ENCODE measurements at regions not wholly inside any gene's neighbourhood (a gene's known extent, or its start where the extent isn't known, plus 50 kb on each side); places are given as distances from the start of the nearest gene placed in this dataset.

DNA sequence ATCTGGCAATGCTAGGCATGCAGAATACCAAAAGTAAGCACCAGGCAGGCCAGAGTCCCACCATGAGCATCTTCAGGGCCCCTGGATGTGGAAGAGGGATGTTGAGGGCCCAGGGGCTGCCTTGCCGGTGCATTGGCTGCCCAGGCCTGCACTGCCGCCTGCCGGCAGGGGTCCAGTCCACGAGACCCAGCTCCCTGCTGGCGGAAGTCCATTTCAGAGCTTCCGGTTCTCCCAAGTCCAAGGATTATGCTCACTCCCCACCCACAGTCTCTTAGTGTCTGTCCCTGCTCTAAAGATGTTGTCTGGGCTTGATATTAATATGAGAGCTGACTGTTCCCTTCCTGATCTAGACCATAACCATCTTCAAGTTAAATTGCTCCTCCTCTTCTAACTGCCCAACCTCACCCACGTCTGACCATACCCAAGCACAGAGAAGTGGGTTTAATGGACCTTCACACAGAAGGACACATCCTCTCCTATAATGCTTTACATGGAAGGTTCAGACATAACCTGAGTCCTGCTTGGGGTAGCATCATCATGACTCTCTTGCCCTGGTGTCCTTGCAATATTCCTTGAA lies 117.4 kb downstream of the DAD1 start:
- peak; percentile 69 to 81 for DNase-seq
- Histone ChIP-seq H3K27ac (no peak overlapping the region), H3K4me3 (no peak overlapping the region), H3K9me3 (no peaks in the 10 kb centered on the region), H3K4me1 (peaks cover 5 to 32% (median 17%) of the 10 kb centered on the region in 4 donors), H3K27me3 (no peaks in the 10 kb centered on the region), H3K36me3 (no peaks in the 10 kb centered on the region)
- TF ChIP-seq CTCF (IDR thresholded peaks at IDR 0.05) (peak in 4 of 7 experiments; percentile 42 to 61 (median 50)), EP300 (IDR thresholded peaks at IDR 0.05) (no peak), POLR2AphosphoS5 (IDR thresholded peaks at IDR 0.05) (no peak)
- intact Hi-C loops (cut with DNase I; ENCODE audit: low total_unique reads), result loop anchor here (5.0 kb wide), 1 partner anchor 79 kb away; no protein-coding TSS in a partner anchor
- 25 to 41% (median 31%) methylated on average over 7 of the region's 7 CpGs for WGBS, 5 donors

DNA sequence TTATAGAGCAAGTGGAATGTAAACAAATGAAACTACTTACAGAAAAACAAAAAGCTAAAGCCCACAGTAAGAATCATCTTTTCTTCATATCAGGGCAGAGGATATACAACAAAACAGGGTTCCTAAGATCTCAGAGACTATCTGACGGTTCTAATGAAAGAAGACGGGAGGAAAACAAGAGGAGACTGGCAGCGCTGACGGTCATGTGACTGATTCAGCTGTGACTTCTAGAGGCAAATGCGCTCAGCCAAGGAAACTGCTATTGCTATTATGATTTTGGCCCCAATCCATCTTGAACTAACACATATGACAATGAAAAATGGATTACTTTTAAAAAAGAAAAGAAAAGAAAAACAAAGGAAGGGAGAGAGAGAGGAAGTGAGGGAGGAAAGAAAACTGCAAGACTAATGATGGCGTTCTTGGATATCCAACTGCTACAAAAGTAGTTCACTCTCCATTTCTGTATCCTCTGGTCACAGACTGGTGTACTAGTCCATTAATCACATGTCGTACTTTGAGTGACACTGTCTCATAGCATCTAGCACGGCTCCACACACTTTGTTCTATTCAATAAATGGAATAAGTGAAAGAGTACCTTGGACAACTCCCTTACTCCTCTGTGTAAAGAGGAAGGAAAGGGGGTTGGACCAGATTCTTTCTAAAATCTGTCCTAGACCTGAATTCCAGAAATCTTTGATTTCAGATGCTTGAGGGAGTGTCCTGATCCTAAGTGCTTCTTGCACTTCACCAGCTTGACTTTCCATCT lies 119.3 kb downstream of the DAD1 start:
- H3K36me3 ChIP-seq, result no peaks in the 10 kb centered on the region
- TF ChIP-seq POLR2AphosphoS5 (IDR thresholded peaks at IDR 0.05), result no peak
- no peak for TF ChIP-seq POLR2A (IDR thresholded peaks at IDR 0.05)
- TF ChIP-seq CTCF (IDR thresholded peaks at IDR 0.05), result no peak
- no peaks in the 10 kb centered on the region for H3K27me3 ChIP-seq
- intact Hi-C loops (cut with DNase I; ENCODE audit: low total_unique reads), result loop anchor here (5.0 to 10.0 kb wide), 2 partner anchors 77 to 155 kb away; no protein-coding TSS in a partner anchor
- peaks cover 5 to 32% (median 17%) of the 10 kb centered on the region in 4 donors for H3K4me1 ChIP-seq
- H3K4me3 ChIP-seq, result peak overlapping the region in 1 of 4 donors; percentile 11
- whole genome bisulfite sequencing, 5 donors, result 31 to 54% (median 44%) methylated on average over 8 of the region's 8 CpGs
- H3K27ac ChIP-seq, result no peak overlapping the region
- DNase-seq, result peak in 1 of 2 donors; percentile 50
- H3K9me3 ChIP-seq, result no peaks in the 10 kb centered on the region

DNA sequence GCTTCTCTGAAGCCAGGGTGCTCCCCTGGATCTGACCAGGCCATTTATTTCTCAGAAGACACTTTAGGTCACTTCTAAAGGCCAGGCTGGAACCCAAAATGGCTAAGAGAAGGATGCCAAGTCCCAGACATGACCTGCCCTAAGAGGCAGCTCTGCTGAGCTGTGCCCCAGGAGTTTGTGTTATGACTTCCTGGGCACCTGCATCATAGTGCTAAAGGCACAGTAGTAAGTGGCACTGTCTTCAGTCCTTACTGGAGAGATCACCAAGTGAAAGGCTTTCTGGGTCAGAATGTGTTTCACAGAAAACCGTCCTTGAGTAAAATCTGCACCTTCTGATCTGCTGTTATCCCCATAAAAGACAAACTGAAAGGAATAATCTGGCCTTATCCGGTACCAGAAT lies 120.2 kb downstream of the DAD1 start:
- intact Hi-C loops (cut with DNase I; ENCODE audit: low total_unique reads), result loop anchor here (10.0 kb wide), 1 partner anchor 154 kb away; no protein-coding TSS in a partner anchor
- WGBS, 5 donors, result 59 to 90% (median 89%) methylated on average over 2 of the region's 2 CpGs
- Histone ChIP-seq H3K9me3 (no peaks in the 10 kb centered on the region), H3K27me3 (no peaks in the 10 kb centered on the region), H3K4me3 (no peak overlapping the region), H3K4me1 (peaks cover 5 to 35% (median 19%) of the 10 kb centered on the region in 4 donors), H3K27ac (no peak overlapping the region), H3K36me3 (no peaks in the 10 kb centered on the region)
- TF ChIP-seq POLR2A (IDR thresholded peaks at IDR 0.05) (no peak), EP300 (IDR thresholded peaks at IDR 0.05) (no peak), POLR2AphosphoS5 (IDR thresholded peaks at IDR 0.05) (no peak), CTCF (IDR thresholded peaks at IDR 0.05) (no peak)
- no peak for DNase-seq

GRCh38 chr14:22466491-22466890 lies 122.5 kb downstream of the DAD1 start:
- no peak for TF ChIP-seq CTCF (IDR thresholded peaks at IDR 0.05)
- no peak for TF ChIP-seq POLR2A (IDR thresholded peaks at IDR 0.05)
- TF ChIP-seq EP300 (IDR thresholded peaks at IDR 0.05), result no peak
- no peak for TF ChIP-seq POLR2AphosphoS5 (IDR thresholded peaks at IDR 0.05)
- Histone ChIP-seq H3K27me3 (no peaks in the 10 kb centered on the region), H3K36me3 (no peaks in the 10 kb centered on the region), H3K27ac (no peak overlapping the region), H3K4me1 (peaks cover 0 to 25% (median 9%) of the 10 kb centered on the region in 4 donors), H3K9me3 (no peaks in the 10 kb centered on the region), H3K4me3 (no peak overlapping the region)
- 84 to 91% (median 88%) methylated on average over 4 of the region's 4 CpGs for WGBS, 5 donors
- no peak for DNase-seq
- intact Hi-C loops (cut with DNase I; ENCODE audit: low total_unique reads), result loop anchor here (10.0 kb wide), 1 partner anchor 152 kb away; no protein-coding TSS in a partner anchor
